Ascending aorta (tissue), 2 donors: ENCODE measurements at regions not wholly inside any gene's neighbourhood (a gene's known extent, or its start where the extent isn't known, plus 50 kb on each side); places are given as distances from the start of the nearest gene placed in this dataset.

Experiments used
- DNase-seq, 2 donors: peaks; one replicate each; pipeline ENCODE4 v3.0.0-alpha.2; 2019; ENCODE audit warnings: low spot score in 2 of 2
- H3K27ac ChIP-seq, 2 donors: fragments of 200-600 bp; sonication (generic); one replicate each; pipeline ENCODE4 v1.5.1; 2016 to 2017; ENCODE audit warnings: mild to moderate bottlenecking in 1 of 2
- H3K27me3 ChIP-seq: fragments of 200-600 bp; sonication (generic); one replicate; pipeline ENCODE4 v1.5.1; 2017
- H3K36me3 ChIP-seq, 2 donors: fragments of 200-600 bp; sonication (generic); one replicate each; pipeline ENCODE4 v1.5.1; 2016
- H3K4me1 ChIP-seq, 2 donors: fragments of 200-600 bp; sonication (generic); one replicate each; pipeline ENCODE4 v1.5.1; 2016 to 2017; ENCODE audit warnings: mild to moderate bottlenecking in 1 of 2
- H3K4me3 ChIP-seq, 2 donors: fragments of 200-600 bp; sonication (generic); one replicate each; pipeline ENCODE4 v1.5.1; 2016 to 2017; ENCODE audit warnings: mild to moderate bottlenecking in 1 of 2
- H3K9me3 ChIP-seq, 2 donors: fragments of 200-600 bp; sonication (generic); one replicate each; pipeline ENCODE4 v1.5.1; 2016
- intact Hi-C: fragments of 100-400 bp; cut with DNase I; formaldehyde crosslinking; loops from one replicate; pipeline ENCODE4 v1.15.1; 2023
- TF ChIP-seq, protein P1 (sequence below), 3 experiments: fragments of 200-600 bp in 2 of 3; fragments of 450-650 bp in 1 of 3; sonication (generic) in 2 of 3; IDR thresholded peaks; one replicate each; pipeline ENCODE4 v1.5.1; 2016 to 2019; ENCODE audit warnings: antibody characterized with exemption in 3 of 3, mild to moderate bottlenecking in 1 of 3, moderate library complexity in 1 of 3

DNA sequence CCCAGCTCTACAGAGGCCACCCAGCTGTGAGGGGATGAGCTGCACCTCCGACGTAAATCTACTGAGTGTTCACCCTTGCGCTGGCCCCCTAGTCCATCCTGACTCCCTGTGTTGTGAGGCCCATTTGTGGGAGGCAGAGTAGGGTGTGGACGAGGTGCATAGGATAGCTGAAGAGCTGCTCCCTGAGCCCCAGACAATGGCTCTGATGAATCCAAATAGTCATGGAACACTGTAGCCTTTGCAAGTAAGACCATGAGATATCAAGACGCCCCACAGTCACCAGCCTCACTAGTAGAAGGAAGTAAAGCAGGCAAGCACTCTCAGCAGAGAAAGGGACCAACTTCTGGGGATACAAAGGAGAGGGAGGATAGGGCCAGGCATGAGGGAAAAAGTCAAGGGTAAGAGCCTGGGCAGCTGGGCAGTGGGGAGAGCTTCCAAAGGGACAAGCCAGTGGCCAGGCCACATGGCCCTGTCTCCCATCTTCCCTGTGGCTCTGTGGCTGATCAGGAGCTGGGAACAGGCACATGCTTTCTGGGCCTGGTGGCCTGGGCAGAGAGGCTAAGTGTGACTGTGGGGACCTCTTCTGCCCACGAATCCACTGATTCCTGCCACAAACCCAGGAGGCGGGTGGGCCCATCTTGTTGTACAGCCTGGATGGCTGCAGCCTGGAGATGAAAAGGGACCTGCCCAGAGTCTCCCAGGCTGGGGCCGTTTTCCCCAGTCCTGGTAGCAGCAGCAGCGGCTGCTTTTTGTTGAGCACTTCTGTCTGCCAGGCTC lies 55.5 kb upstream of the EPS8L3 start:
- TF ChIP-seq, protein P1, sequence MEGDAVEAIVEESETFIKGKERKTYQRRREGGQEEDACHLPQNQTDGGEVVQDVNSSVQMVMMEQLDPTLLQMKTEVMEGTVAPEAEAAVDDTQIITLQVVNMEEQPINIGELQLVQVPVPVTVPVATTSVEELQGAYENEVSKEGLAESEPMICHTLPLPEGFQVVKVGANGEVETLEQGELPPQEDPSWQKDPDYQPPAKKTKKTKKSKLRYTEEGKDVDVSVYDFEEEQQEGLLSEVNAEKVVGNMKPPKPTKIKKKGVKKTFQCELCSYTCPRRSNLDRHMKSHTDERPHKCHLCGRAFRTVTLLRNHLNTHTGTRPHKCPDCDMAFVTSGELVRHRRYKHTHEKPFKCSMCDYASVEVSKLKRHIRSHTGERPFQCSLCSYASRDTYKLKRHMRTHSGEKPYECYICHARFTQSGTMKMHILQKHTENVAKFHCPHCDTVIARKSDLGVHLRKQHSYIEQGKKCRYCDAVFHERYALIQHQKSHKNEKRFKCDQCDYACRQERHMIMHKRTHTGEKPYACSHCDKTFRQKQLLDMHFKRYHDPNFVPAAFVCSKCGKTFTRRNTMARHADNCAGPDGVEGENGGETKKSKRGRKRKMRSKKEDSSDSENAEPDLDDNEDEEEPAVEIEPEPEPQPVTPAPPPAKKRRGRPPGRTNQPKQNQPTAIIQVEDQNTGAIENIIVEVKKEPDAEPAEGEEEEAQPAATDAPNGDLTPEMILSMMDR (IDR thresholded peaks at IDR 0.05), result no peak
- Histone ChIP-seq H3K36me3 (no peaks in the 10 kb centered on the region), H3K27me3 (no peaks in the 10 kb centered on the region), H3K4me1 (peaks cover 26 to 44% of the 10 kb centered on the region in 2 donors), H3K9me3 (no peaks in the 10 kb centered on the region), H3K27ac (no peak overlapping the region), H3K4me3 (no peak overlapping the region)
- intact Hi-C loops, result no loop called here
- no peak for DNase-seq

DNA sequence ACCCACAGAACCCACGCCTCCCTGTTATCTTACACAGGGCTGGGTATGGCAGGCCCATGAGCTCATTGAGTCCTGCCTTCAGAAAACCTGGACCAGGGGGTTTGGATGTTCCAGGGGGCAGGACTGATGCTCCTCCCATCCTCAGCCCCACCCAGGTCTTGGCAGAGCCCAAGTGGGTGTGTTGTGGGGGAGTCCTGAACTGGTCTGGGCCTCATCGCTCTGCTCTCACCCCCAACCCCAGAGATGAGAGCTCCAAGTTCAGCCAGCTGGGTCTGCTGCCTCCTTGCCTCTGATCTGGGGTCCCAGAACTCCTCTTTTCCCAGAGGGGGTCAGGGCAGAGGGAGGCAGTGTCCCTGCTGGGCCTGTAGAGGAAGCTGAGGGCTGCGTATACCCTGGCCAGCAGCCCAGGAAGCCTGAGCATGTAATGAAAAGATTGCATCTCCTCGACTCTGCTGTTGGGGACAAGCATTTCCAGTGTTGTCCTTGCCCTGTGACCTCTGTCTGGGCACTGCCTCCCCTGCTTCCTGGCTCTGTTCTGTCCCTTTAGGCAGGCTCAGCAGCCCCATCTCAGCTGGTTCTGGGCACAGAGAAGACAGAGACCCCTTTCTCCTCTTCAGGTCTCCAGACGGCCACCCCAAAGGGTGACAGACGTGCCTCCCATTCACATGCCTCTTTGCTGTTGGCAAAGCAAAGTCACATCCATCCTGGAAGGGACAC lies 54.7 kb upstream of the EPS8L3 start:
- no peak for DNase-seq
- intact Hi-C loops, result no loop called here
- Histone ChIP-seq H3K9me3 (no peaks in the 10 kb centered on the region), H3K4me3 (no peak overlapping the region), H3K27me3 (no peaks in the 10 kb centered on the region), H3K27ac (peak overlapping the region in 1 of 2 donors; percentile 5), H3K36me3 (no peaks in the 10 kb centered on the region), H3K4me1 (peaks cover 18 to 37% of the 10 kb centered on the region in 2 donors)
- TF ChIP-seq, protein P1 (IDR thresholded peaks at IDR 0.05), result no peak

DNA sequence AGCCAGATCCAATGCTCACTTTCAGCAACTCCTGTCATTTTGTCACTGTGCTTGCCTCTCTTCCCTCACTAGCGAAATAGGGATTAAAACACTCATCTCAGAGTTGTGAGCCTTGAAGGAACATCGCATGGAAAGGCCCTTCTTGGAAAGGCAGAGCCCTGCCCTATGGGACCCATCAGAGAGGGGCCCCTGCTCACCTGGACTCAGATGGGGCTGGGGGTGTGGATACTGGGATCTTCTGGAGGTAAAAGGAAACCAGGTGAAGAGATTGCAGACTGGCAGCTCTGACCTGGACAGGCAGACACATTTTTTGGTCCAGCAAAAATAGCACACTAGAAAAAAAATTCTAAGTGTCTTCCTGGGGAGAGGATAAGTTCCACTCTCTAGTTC lies 54.2 kb upstream of the EPS8L3 start:
- intact Hi-C loops, result loop anchor here (2.0 kb wide), 1 partner anchor 59 kb away; no protein-coding TSS in a partner anchor
- Histone ChIP-seq H3K27me3 (no peaks in the 10 kb centered on the region), H3K27ac (peak overlapping the region; percentile 38 to 76), H3K4me3 (no peak overlapping the region), H3K36me3 (no peaks in the 10 kb centered on the region), H3K9me3 (no peaks in the 10 kb centered on the region), H3K4me1 (peaks cover 16 to 31% of the 10 kb centered on the region in 2 donors)
- no peak for DNase-seq
- TF ChIP-seq, protein P1 (IDR thresholded peaks at IDR 0.05), result no peak

DNA sequence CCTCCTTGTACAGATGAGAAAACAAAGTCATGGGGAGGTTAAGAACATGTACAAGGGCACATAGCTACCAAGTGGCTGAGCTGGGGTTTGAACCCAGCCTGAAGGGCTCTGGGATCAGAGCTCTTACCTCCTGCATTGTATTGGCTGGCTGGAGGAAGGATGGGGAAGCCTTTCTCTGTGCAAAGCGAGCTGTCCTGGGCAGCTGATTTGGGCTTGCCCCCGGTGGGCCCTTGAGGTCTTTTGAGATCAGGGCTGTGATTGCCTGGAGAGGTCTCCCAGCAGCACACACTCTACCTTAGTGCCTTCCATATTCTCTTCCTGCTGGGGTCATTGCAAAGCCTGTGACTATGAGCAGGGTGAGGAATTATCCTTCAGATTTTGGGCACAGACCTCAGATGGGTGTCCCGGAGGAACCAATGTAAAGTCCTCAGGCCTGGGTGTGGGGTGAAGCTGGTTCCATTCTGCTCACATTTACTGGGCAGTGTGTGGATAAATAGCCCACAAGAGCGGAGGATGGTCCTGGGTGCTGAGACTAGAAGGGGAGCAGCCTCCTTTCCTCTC lies 53.3 kb upstream of the EPS8L3 start:
- H3K4me1 ChIP-seq, result peaks cover 16 to 23% of the 10 kb centered on the region in 2 donors
- TF ChIP-seq, protein P1 (IDR thresholded peaks at IDR 0.05), result no peak
- H3K27ac ChIP-seq, result peak overlapping the region; percentile 38 to 76
- H3K36me3 ChIP-seq, result no peaks in the 10 kb centered on the region
- H3K9me3 ChIP-seq, result no peaks in the 10 kb centered on the region
- intact Hi-C loops, result loop anchor here (2.0 kb wide), 1 partner anchor 60 kb away; no protein-coding TSS in a partner anchor
- DNase-seq, result no peak
- no peaks in the 10 kb centered on the region for H3K27me3 ChIP-seq
- H3K4me3 ChIP-seq, result no peak overlapping the region

DNA sequence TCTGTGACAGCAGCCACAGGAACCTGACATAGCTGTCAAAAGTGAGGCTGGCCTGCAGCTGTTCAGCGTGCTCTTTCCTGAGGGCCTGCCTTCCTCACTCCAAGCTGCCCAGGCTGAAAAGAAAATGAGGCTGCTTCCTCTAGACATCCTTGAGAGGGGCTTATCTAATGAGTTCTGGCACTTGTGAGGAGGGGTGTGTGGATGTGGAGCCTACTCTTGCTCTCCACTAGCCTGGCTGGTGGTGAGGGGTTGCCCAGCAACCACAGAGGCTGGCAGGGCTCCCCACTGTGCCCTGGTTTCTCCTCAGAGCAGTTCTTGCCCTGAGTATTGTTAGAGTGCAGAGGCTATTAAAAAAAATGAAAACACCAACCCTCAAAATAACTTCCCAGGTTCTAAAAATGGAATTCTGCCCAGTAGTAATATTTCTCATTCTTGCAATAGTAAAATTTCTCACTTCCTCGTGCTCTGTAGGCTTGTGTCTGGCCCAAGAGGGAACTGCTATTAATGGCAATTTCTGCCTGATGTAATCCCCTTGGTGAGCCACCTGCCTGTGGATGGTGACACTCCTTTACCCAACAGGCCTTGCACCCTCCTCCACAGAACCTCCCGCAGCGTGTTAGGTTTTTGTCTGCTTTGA lies 52.6 kb upstream of the EPS8L3 start:
- peak; percentile 53 to 85 for DNase-seq
- no peaks in the 10 kb centered on the region for H3K9me3 ChIP-seq
- intact Hi-C loops, result loop anchor here (2.0 kb wide), 1 partner anchor 61 kb away; no protein-coding TSS in a partner anchor
- H3K36me3 ChIP-seq, result no peaks in the 10 kb centered on the region
- peak overlapping the region; percentile 72 to 93 for H3K27ac ChIP-seq
- TF ChIP-seq, protein P1 (IDR thresholded peaks at IDR 0.05), result no peak
- peaks cover 10 to 15% of the 10 kb centered on the region in 2 donors for H3K4me1 ChIP-seq
- H3K4me3 ChIP-seq, result no peak overlapping the region
- no peaks in the 10 kb centered on the region for H3K27me3 ChIP-seq
